ENCODE measurements at regions not wholly inside any gene's neighbourhood (a gene's known extent, or its start where the extent isn't known, plus 50 kb on each side); places are given as distances from the start of the nearest gene placed in this dataset.

DNA sequence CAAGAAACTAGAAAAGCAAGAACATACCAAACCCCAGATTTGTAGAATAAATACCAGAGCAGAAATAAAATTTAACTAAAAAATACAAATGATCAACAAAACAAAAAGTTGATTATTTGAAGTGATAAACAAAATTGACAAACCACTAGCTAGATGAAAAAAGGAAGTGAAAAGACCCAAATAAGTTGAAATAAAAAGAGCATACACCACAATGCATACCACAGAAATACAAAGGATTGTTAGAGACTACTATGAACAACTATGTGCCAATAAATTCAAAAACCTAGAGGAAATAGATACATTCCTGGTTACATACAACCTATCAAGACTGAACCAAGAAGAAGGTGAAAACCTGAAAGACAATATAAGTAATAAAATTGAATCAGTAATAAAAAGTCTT, 333.4 kb downstream of the SH2D4B start:
- TF ChIP-seq, protein P1, sequence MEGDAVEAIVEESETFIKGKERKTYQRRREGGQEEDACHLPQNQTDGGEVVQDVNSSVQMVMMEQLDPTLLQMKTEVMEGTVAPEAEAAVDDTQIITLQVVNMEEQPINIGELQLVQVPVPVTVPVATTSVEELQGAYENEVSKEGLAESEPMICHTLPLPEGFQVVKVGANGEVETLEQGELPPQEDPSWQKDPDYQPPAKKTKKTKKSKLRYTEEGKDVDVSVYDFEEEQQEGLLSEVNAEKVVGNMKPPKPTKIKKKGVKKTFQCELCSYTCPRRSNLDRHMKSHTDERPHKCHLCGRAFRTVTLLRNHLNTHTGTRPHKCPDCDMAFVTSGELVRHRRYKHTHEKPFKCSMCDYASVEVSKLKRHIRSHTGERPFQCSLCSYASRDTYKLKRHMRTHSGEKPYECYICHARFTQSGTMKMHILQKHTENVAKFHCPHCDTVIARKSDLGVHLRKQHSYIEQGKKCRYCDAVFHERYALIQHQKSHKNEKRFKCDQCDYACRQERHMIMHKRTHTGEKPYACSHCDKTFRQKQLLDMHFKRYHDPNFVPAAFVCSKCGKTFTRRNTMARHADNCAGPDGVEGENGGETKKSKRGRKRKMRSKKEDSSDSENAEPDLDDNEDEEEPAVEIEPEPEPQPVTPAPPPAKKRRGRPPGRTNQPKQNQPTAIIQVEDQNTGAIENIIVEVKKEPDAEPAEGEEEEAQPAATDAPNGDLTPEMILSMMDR (IDR thresholded peaks at IDR 0.05; ENCODE audit: insufficient read depth, low read depth, low read length) = no peak
- no peak for DNase-seq (ENCODE audit: low read depth)
- no peak overlapping the region for H3K4me3 ChIP-seq (ENCODE audit: low read depth, low read length)

GRCh38 chr10:80878330-80878729, 340.6 kb downstream of the SH2D4B start:
- no peak for DNase-seq (ENCODE audit: low read depth)
- TF ChIP-seq, protein P1 (IDR thresholded peaks at IDR 0.05; ENCODE audit: insufficient read depth, low read depth, low read length) = no peak

GRCh38 chr10:80890146-80890545, 352.4 kb downstream of the SH2D4B start:
- no peak for DNase-seq (ENCODE audit: low read depth)
- no peak overlapping the region for H3K4me3 ChIP-seq (ENCODE audit: low read depth, low read length)
- TF ChIP-seq, protein P1 (IDR thresholded peaks at IDR 0.05; ENCODE audit: insufficient read depth, low read depth, low read length) = no peak

More at GRCh38 chr10:80878330-80878729, 340.6 kb downstream of the SH2D4B start:
- H3K4me3 ChIP-seq (ENCODE audit: low read depth, low read length) = no peak overlapping the region

DNA sequence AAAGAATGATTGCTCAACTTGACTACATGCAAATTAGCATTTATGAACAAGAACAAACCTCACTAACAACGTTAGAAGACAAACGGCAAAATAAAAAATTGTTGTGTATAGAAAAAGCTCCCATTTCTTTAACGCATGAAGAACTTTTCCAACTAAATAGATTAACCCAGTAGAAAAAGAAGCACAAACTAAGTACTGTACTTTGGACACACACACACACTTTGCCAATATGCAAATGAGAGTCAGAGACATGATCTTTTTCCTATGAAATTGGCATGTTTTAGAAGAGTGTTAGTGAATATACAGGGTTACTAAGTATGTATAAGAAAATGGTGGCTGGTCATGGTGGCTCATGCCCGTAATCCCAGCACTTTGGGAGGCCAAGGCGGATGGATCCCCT, 355.6 kb downstream of the SH2D4B start:
- TF ChIP-seq, protein P1 (IDR thresholded peaks at IDR 0.05; ENCODE audit: insufficient read depth, low read depth, low read length) = no peak
- no peak for DNase-seq (ENCODE audit: low read depth)
- H3K4me3 ChIP-seq (ENCODE audit: low read depth, low read length) = no peak overlapping the region

DNA sequence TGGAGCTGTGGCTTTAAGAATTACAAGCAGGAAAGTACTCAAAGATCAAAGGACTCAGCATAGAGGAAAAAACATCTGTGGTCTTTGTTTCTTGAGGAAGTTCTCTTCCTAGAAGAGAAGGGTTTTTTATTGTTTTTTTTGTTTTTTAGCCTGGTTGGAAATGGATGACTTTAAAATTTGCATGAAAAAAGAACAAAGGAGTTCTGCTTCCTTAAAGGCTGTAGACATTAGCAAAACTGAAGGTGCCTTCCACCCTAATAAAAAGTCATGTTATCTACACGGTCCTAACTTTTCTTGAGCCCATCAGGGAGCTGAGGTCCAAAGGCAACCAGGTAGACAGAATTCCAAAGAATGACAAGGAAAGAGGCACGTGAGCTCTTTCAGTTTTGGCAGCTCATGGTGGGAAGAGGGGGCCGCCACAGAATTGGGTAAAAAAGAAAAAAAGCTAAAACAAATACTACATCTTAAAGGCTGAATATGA, 356.6 kb downstream of the SH2D4B start:
- TF ChIP-seq, protein P1 (IDR thresholded peaks at IDR 0.05; ENCODE audit: insufficient read depth, low read depth, low read length) = no peak
- no peak for DNase-seq (ENCODE audit: low read depth)
- H3K4me3 ChIP-seq (ENCODE audit: low read depth, low read length) = no peak overlapping the region

GRCh38 chr10:80894797-80895467, 357.2 kb downstream of the SH2D4B start:
- TF ChIP-seq, protein P1 (IDR thresholded peaks at IDR 0.05; ENCODE audit: insufficient read depth, low read depth, low read length) = no peak
- DNase-seq (ENCODE audit: low read depth) = no peak
- no peak overlapping the region for H3K4me3 ChIP-seq (ENCODE audit: low read depth, low read length)

- TF ChIP-seq, protein P1 (IDR thresholded peaks at IDR 0.05; ENCODE audit: insufficient read depth, low read depth, low read length) = no peak
These were observed 358.4 kb downstream of the SH2D4B start for GRCh38 chr10:80896076-80896475.

More at GRCh38 chr10:80896076-80896475, 358.4 kb downstream of the SH2D4B start:
- H3K4me3 ChIP-seq (ENCODE audit: low read depth, low read length) = no peak overlapping the region
- DNase-seq (ENCODE audit: low read depth) = no peak

All from fibroblast of villous mesenchyme (primary cell).